HK-2 (cell line): ENCODE measurements at regions not wholly inside any gene's neighbourhood (a gene's known extent, or its start where the extent isn't known, plus 50 kb on each side); places are given as distances from the start of the nearest gene placed in this dataset.
A peak's percentile ranks its signal among the peaks of the same experiment; 100 is the strongest.
"Not testable (repeated sequence)": the region's sequence is repeated elsewhere in the genome, so short reads cannot be mapped to it uniquely, and the experiment has no call there.

Experiments
- DNase-seq: peaks from one replicate; pipeline ENCODE4 v3.0.0-alpha.2; 2018; ENCODE audit not compliant: unreplicated experiment

DNA sequence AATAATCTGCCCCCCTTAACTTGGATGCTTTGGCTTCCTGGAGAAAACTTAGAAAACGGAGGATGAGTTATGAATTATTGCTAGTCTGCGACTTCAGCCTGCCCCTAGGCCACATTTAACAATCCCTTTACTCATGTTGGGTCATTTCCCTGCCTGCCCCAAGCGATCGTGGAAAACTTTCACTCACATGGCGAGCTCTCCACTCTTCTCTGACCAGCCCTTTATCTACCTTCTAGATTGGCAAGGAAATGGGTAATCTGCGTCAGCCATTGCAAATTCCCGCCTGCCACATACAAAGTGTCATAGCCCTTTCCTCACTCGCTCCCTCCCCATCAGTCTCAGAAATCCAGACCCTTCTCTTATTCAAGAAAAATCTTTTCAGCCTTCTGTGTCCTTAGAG, 154.3 kb upstream of the IRS2 start:
- no peak for DNase-seq

GRCh38 chr13:109939838-109940237, 153.5 kb upstream of the IRS2 start:
- no peak for DNase-seq

GRCh38 chr13:109939180-109939579, 152.8 kb upstream of the IRS2 start:
- DNase-seq, result no peak

DNA sequence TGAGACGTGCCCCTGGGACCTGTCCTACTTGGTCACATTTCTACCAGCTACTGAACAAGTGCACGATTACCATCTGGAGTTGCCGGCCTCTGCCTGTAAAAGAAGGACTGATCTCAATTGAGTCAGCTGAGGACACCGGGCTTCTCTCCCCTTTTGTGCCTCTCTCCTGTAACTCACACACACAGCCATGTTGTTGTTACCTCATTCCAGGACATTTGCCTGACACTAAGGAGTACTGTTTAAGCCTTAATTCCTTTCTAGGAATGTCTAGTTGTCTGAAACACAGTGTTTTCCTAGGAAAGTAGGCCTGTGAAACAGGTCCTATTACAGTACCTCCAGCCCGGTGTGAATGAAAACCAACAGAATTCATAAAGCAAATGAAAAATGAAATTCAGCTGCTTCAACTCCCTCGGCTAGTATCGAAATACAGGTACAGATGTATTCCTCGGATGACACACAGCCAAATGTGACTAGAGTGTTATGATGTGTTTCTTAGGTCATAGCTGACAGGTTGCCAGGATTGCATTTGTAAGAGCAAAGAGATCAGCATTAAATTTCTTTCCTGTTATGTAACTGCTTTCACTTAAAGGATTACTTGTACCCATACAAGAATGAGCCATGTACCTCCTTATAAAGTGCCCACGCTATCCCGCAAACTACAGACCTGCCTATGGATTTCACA, 152.0 kb upstream of the IRS2 start:
- no peak for DNase-seq

GRCh38 chr13:109934520-109934919, 148.1 kb upstream of the IRS2 start:
- not testable (repeated sequence) for DNase-seq

- no peak for DNase-seq
Measured at GRCh38 chr13:109933476-109933875, 147.1 kb upstream of the IRS2 start.

- no peak for DNase-seq
Measured at GRCh38 chr13:109924376-109924775, 138.0 kb upstream of the IRS2 start.

DNA sequence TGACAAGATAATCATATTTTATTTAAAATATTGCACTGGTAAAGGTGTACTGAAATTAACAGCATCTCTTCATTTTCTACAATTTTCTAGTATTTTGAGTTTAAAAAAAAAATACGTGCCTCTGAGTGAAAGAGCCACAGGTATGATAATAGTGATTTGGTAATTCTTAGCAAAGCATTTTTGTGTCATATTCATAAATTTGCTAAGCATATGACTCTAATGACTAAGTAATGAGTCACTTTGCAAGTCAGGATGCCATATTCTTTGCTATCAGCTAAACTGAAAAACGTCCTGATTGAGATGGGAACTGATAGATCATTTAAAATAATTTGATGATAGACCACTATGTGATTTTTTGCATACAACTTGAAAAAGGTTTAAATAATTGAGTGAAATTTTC, 136.1 kb upstream of the IRS2 start:
- no peak for DNase-seq

- no peak for DNase-seq
Measured at GRCh38 chr13:109919715-109920375, 133.5 kb upstream of the IRS2 start.

GRCh38 chr13:109918179-109918711, 131.9 kb upstream of the IRS2 start:
- DNase-seq, result peak; percentile 28

GRCh38 chr13:109917422-109917821, 131.0 kb upstream of the IRS2 start:
- no peak for DNase-seq

- no peak for DNase-seq
Measured at GRCh38 chr13:109913936-109914510, 127.6 kb upstream of the IRS2 start.

DNA sequence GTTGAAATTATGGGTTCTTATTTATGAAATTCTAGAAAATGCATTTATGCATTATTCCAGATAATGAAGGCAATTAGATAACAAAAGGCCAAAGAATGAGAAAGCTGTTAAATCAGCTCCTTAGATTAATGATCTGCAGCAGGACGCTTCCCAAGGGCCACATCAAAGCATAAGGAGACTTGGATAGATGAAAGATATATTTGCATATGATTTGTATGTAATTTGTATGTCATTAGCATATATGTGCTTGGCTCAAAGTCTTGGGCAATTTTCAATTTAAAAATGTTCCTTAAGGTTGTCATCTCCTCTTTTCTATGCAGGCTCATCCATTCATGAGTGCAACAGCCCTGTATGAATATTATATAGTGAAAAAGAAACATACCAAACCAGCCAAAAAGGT, 126.8 kb upstream of the IRS2 start:
- DNase-seq, result no peak

DNA sequence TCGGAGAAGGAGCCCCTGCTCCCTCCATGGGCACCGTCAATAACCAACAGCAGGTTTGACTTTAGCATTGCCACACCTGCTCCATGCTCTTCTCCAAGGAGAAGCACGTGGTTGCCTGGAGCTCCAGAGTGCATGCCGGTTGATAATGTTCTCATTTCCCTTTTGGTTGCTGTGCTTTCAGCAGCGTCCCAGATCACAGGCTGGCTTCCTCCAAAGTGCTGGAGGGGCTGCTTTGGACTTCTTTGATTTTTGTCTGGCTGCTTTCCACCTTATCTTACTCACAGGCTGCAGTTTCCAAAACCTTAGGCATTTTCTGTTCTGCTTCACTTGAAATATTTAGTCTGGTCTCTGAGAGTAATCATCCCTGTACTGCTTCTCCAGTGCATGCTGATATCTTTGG, 123.8 kb upstream of the IRS2 start:
- no peak for DNase-seq

DNA sequence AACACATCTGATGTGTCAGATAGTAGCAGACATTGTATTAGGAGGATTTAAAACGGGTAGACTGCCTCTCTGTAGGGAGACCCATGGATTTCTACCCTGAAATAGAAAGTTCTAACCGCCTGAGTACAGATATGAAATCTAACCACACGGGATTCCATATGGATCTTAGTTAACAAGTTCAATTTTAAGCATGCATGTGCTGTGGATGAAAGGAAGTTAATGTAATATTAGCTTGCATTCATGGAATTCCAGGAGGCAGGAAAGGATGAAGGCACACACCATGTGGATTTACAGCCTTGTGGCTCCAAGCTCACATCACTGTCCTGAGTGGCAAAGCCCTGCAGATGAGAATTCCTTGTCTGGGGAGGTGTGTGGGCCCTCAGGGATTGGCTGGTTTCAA, 120.6 kb upstream of the IRS2 start:
- no peak for DNase-seq

DNA sequence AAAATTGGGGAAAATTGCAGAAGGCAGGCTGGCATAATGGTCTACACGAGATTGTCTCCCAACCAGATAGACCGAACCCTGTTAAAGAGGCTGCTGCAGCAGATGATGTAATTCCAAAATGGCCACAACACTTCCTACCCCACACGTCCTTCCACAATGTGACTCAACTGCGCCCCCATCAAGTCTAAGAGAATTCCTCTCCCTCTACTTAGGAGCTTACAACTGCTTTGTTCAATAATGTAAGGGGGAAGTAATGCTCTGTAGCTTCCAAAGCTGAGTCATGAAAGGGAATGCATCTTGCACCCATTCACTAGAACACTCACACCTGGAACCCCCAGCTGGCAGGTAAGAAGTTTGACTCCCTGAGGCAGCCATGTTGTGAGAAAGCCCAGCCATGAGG, 117.8 kb upstream of the IRS2 start:
- DNase-seq, result no peak

DNA sequence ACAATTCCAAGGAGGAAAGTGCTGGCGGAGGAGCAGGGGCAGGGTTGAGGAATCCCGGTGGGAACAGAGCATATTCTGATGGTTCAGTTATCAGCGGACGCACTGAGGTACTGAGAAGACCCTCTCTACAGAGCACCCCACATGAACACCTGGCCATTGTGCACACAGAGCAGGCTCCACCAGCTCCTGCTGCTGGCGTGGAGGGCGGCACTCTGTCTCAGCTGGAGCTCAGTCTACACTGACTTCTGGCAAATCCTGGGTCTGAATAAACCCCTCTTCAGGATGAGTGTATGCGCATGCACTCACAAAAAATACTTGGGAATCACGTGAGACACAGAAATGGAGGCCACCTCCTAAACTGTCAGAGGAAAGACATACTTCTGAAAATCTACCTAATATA, 114.4 kb upstream of the IRS2 start:
- DNase-seq, result no peak

DNA sequence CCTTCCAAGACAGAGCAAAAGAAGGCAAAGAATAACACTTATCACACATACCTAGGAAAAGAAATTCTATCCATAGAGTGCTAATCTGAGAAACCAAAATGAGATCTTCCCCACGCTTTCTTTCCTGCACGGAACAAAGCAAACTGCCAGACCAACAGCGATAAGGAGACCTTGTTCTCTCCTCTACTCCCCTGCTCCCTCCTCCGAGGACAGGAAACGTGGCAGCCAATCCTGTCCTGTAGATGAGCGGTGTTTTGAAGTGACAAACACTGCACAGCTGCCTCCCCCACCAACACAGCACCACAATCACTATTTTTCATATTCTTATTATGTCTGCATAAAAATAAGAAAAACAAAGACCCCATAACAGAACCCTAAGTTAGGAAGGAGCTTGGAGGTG, 113.9 kb upstream of the IRS2 start:
- no peak for DNase-seq

- DNase-seq, result no peak
Measured at GRCh38 chr13:109899748-109900147, 113.4 kb upstream of the IRS2 start.

DNA sequence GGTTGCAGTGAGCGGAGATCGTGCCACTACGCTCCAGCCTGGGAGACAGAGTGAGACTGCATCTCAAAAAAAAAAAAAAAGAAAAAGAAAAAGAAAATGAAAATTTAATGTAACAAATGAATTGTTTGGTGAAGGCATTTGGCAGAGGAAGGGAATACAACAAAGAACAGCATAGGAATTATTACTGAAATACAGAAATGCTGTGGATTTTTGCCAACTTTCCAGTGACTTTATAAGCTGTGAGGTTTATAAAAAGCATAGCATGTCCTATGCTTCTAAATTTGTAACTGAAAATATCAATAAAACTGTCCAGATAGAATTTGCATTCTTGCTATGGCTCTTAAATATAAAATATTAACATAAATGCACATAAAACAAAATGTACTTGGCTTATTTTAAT, 112.9 kb upstream of the IRS2 start:
- no peak for DNase-seq

GRCh38 chr13:109897988-109898624, 111.7 kb upstream of the IRS2 start:
- no peak for DNase-seq

- DNase-seq, result no peak
Measured at GRCh38 chr13:109892101-109892500, 105.7 kb upstream of the IRS2 start.

DNA sequence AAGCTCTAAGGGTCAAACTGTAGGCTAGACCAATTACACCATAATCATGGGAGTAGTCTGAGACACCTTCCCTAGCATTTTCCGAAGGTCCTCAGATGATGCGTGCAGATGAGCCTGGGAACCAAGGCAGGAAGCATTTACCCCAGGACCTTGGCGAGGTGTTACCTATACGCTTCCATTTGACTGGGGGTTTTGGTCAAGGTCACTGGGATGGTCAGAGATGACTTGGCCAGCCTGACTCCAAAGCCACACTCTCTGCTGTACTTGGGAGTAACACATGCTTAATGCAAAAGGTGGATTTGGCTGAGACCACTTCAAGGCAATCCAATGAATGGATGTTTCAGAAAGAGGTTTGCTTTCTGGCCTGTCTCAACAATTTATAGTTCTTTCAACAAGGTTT, 98.9 kb upstream of the IRS2 start:
- no peak for DNase-seq
